ENCODE measurements at regions not wholly inside any gene's neighbourhood (a gene's known extent, or its start where the extent isn't known, plus 50 kb on each side); places are given as distances from the start of the nearest gene placed in this dataset.

DNA sequence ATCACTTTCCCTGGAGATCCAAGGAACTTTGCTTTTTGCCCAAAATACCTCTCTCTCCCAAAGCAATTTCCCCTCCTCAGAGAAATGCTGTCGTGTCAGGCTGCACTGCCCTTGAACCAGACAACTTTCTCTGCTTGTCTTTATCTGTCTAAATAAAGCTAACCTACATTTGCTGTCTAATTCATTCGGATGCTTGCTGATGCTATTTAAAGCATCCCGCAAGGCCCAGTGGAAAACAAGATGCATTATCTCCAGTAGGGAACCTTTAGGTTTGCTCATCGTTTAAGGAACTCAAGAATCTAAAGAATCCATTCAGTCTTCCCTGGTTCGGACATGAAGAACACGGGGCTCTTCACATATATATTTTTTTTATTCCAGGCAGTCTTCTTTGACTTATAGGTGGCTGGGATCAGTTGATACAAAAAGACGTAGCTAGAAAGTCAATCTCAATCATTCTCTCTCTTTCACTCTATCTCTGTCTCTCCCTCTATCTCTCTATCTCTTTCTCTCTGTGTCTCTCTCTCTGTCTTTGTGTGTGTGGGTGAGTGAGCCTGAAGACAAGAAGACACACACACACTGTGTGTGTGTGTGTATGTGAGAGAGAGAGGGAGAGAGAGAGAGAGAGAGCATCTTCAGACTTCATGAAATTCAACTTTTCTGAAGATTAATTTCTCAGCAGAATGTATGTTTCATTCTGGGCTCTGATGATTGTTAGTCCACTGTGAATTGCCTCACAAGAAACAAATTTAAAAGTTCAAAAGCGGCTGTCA lies 92.8 kb upstream of the MKLN1 start:
- ATAC-seq: no peak

DNA sequence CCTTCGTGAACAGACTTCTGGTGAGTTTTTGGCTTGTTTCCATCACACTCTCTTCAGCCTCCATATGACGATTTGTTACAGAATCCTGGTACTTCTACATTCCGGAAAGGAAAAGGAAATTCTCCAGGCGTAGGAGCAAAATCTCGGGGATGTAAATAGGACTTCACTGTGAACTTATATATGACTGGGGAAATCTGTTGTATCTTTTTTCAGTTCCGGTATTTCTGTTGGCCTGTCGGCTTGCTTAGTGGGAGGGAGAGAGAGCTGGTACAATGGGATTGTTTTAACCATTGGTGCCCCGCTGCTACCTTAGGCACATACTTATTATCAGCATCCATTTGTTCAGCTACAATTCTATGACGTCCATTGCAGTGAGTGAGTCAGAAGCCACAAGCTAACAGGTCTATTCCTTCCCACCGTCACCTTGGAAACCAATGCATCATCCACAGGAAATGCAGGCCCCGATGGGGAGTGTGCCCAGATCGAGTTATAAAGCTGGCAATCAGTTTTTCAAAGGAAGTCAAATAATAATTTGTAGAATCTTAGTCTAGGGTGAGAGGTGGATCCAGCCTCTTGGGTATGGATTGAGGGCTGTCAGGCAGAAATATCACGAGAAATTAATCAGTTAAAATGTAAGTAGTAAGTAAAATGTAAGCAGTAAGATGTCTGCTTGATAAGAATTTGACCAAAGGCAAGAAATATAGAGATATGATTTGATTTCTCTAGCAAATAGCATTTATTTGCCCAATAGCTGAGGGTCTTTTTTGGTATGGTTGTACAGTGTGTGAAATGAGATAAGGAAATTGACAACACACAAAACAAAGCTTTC lies 92.0 kb upstream of the MKLN1 start:
- ATAC-seq: peak; percentile 84 to 86

DNA sequence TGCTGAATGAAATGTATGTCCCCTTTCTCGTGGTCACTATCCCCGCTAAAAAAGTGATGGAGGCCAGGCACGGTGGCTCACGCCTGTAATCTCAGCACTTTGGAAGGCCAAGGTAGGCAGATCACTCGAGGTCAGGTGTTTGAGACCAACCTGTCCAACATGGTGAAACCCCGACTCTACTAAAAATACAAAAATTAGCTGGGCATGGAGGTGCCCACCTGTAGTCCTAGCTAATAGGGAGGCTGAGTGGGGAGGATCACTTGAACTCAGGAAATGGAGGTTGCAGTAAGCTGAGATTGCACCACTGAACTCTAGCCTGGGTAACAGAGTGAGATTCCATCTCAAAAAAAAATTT lies 91.4 kb upstream of the MKLN1 start:
- ATAC-seq: no peak

DNA sequence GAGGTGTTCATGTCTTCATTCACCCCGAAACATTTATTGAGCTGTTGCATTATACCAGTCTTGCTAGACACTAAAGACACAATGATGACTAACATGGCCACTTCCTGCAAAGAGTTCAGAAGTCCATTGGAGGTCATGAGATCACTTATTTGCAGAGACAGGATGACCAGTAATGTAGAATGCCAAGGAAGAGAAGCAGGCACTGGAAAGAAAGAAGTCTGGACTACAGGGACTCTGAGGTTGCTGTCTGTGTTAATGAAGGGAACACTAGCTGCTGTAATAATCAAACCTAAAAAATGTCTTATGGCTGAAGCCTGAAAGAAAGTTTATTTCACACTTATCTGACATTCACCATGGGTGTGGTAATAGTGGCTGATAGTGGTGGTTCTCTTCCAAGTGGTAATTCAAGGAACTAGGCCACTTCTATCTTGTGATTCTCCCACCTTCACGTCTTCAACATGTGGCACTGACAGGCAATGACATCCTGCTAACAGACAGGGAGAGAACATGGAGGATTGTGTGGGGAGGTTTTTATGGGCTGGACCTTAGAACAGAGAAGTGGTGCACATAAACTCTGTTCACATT lies 89.2 kb upstream of the MKLN1 start:
- ATAC-seq: no peak

DNA sequence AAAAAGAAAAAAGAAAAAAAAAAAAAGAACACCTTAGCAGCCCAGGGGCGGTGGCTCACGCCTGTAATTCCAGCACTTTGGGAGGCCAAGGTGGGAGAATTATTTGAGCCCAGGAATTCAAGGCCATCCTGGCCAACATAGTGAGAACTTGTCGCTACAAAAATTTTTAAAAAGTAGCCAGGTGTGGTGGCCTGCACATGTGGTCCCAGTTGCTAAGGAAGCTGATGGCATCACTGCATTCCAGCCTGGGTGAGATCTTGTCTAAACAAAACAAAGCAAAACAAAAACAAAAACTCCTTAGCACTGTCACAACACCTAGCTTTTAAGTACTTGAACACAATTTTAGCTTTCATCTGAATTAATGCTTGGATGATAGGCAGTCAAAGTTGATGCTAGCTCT lies 86.3 kb upstream of the MKLN1 start:
- ATAC-seq: no peak

DNA sequence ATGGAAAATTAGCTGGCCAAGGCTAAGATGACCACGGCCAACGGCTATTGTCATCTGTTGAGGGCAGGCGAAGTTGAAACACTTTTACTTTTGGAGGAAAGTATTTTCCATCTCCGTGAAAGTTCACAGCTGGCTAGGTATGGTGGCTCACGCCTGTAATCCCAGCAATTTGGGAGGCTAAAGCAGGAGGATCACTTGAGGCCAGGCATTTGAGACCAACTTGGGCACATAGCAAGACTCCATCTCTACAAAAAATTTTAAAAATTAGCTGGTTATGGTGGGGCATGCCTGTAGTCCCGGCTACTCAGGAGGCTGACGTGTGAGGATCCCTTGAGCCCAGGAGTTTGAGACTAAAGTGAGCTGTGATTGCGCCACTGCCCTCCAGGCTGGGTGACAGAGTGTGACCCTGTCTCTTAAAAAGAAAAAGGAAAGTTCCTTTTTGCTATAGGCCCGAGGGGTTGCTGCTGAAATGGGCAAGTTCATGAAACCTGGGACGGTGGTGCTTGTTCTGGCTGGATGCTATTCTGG lies 85.5 kb upstream of the MKLN1 start:
- ATAC-seq: no peak

DNA sequence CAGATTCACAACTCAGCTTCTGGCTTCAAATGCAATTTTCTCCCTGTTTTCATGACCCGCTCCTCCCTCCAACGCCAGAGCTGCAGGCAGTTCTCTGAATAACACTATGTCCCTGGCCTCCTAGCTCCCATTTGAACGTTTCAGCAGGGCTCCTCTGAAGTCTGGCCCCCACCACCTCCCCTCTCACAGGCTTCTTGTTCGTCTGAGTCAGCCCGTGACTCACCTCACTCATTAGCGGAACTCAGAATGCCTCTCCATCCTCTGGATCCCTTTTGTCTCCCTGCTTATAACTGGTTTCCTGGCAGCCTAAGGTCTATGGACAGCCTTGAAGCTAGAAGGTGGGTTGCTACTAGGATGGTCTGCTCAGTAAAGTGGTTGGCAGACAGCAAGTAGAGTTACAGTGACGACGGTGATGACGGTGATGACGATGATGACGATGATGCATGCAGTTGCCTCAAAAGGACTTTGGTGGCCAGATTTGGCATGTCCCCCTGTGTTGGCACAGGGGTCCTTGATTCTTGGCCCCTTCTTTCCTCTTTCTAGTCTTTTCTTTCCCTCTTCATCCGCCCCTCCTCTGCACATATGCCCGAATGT lies 83.3 kb upstream of the MKLN1 start:
- ATAC-seq: peak in 1 of 2 donors; percentile 56

DNA sequence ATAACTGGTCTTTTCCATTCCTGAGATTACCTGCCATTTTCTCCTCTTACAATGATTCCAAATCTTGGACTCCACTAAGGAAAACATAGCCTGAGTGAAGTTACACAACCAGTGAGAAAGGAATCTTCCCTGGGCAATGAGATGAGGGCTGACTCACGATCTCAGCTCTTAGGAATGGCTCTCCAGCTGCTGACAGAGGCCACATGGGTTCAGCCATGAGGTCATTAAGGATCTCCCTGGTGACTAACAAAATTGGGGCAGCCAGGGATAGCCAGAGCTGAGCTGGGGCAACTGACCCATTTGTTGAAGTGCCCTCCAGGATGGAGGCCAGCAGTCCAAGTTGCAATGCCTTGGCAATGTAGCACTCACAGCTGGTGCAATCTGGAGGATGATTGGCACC lies 78.7 kb upstream of the MKLN1 start:
- no peak for ATAC-seq

DNA sequence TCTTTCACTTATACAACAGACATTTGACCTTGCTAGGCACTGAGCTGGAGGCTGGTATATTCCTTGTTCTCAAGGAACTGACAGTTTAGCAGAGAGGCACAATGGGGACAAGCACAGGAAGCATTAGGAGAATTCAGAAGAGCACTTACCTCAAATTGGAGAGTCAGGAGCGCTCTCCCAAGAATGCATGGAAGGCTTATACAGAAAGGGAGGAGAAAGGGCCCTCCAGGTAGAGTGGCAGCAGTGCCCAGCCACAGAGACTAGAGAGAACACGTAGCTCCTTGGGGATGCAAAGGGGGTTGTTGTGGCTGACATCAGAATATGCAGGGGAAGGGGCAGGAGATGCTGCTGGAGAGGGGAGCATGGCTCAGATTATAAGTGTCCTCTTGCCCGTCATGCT lies 78.2 kb upstream of the MKLN1 start:
- no peak for ATAC-seq

DNA sequence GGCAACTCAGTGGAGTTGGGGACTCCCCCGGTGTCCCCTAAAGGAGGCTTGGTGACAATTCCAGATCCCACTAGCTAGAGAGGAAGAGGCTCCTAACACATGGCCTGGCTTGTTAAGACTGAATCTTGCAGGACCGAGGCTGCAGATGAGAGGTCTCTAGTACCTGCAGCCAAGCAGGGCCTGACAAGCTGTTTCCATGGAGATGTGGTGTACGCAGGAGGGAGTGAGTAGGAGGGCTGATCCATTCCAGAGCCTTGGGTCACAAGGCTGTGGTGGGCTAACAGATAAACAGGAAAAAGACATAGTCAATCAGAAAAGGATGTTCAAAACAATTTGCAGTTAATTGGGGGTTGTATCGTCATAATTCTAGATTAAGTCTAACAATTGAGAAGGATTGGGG lies 77.3 kb upstream of the MKLN1 start:
- no peak for ATAC-seq

DNA sequence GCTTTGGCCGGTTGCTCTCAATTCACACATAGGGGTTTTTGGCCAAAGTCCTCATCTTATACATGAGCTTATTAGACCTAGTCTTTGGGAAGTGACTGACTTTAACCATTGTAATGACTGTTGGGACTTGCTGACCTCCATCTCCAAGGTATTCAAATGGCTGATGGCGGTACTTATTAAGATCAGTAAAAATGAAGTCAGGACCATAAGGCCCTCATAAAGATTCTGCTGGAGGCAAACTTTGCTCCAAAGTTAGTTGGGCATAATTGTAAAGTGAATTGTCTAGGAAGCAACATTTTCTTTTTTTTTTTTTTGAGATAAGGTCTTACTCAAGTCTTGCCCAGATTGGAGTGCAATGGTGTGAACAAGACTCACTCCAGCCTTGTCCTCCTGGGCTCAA lies 76.3 kb upstream of the MKLN1 start:
- no peak for ATAC-seq

DNA sequence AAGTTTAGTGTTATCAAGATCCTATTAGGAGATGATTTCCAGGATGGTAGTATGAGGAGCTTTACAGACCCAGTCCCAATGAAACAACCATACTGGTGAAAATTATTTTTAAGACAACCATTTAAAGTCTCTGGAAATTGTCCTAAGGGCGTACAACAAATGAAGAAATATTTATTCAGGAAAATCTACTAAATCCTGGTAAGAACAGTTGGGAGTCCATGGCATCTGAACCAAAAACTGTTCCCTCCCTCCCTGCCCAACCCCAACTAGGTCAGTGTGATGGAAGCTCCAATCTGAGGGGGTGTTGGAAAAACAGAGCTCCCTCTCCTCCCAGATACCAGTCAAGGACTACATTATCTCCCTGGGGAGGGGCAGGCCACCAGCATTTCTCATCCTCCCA lies 74.7 kb upstream of the MKLN1 start:
- ATAC-seq: no peak

DNA sequence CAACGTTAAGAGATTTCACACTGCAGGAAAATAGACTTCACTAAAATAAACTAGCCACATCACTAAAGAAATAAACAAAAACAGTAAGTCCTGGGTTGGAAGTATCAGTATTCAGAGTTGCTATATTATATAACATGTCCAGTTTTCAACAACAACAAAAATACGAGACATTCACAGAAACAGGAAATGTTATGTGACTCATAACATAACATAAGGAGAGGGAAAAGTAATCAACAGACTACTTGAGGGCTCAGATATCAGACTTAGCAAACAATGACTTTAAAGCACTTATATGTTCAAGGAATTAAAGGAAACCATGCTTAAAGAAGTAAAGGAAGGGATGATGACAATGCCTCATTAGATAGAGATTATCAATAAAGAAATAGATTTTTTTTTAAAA lies 73.5 kb upstream of the MKLN1 start:
- no peak for ATAC-seq

DNA sequence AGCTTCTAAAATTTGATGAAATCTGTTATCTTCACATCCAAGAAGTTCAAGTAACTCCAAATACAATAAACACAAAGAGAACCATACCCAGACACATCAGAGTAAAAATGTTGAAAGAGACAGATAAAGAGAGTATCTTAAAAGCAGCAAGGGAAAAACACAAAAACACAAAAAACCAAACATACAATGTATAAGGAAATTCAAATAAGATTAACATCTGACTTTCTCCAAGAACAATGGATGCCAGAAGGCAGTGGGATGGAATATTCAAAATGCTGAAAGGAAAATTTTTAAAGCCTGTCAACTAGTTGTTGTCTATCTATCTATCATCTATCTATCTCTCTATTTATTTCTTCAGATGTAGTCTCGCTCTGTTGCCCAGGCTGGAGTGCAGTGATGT lies 72.4 kb upstream of the MKLN1 start:
- ATAC-seq: no peak

DNA sequence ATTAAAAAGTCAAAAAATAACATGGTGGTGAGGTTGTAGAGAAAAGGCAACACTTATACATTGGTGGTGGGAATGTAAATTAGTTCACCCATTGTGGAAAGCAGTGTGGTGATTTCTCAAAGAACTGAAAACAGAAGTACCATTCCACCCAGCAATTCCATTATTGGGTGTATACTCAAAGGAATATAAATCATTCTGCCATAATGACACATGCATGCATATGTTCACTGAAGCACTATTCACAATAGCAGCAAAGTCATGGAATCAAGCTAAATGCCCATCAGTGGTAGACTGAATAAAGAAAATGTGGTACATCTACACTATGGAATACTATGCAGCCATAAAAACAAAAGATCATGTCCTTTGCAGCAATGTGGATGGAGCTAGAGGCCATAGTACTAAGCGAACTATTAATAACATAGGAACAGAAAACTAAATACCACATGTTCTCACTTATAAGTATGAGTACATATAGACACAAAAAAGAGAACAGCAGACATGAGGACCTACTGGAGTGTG lies 66.1 kb upstream of the MKLN1 start:
- no peak for ATAC-seq

DNA sequence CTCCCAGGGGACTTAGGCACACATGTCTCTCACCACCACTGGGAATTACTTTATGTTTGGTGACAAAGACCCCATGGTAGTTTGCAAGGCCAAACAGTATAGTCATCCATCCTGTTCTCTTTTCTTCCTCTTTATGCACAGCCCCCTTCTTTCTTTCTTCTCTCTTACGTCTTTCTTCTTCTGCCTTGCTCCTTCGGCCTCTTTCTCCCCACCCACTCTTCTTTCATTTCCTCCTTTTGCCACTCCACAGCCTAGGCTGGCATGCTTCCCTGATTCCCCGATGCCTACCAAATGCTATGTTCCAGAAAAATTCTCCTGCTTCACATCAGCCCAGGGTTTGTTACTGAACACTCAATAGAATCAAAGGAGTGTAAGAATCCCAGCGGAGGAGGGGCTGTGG lies 62.4 kb upstream of the MKLN1 start:
- no peak for ATAC-seq

DNA sequence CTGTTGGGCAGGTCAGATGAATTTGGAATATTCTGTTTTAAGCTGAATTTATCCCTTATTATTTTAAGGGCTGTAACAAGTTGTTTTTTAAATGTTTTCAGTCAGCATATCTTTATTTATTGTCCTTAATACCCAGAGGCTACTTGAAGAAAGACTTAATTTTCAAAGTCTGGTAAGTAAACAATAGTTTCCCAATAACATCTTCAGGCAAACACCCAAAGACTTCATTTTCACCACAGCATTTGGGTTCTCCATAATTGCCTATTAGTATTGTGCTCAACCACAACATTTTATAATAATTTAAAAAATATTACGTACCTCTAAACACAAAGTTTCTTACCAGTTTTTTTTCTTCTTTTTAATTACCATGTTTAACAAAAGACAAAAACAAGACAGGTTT lies 60.0 kb upstream of the MKLN1 start:
- no peak for ATAC-seq

DNA sequence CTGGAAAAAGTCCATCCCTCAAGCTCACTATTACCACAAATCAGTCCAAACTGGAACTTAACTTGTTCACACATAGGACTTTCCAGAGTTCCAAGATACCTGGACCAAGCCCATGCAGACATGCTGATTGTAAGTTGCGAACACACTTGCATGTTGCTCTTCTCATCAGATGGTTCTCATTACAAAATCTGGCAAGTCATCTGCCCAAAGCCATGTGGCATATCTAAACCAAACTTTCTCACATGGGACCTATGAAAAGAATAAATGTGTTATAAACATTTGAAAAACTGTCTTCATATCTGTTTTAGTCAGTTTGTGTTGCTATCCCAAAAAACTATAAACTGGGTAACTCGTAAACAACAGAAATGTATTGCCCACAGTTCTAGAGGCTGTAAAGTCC lies 58.8 kb upstream of the MKLN1 start:
- no peak for ATAC-seq

DNA sequence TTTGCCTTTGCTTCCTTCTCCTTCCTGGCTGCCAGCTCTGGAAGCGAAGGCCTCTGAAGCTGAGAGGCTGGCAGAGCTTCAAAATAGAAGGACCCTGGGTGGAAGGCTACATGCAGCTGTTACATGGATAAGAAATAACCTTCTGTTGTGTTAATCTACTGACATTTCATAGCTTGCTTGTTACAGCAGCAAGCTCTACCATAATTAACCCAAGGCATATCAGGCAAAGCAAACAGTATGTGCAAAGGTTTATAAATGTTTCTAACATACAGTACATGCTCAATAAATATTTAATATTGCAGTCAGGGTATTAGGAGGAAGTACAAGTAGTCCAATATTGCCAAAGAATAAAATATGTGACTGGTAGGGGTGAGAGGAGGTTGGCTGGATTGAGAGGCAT lies 55.6 kb upstream of the MKLN1 start:
- no peak for ATAC-seq

DNA sequence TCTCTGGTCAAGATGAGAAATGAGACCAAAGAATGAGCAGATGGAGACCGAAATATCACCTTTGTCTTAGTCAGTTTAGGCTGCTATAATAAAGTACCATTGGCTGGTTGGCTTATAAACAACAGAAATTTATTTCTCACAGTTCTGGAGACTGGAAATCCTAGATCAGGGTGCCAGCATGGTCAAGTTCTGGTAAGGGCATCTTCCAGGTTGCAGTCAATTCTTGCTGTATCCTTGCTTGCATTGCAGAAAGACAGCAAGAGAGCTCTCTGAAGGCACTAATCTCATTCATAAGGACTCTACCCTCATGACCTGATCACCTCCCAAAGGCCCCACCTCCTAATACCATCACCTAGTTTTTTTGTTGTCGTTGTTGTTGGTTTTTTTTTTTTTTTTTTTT lies 52.7 kb upstream of the MKLN1 start:
- ATAC-seq: no peak

DNA sequence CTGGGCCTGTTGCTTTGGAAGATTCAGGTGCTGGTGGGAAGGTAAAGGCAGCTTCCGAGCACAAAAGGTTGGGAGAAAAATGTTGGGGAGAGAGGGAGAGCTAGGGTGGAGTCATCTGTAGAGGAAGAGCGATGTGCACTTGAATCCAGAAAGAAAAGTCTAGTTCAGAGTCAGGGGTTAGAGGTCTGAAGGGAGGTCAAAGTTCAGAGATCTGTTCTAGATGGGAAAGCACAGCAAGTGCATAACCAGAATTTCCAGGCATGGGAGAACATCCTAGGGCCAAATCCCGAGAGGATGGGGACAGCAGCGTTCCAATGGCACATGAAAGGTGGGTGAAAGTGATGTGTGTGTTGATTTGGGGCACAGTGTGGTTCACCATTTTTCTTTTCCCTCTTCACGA lies 51.5 kb upstream of the MKLN1 start:
- no peak for ATAC-seq

DNA sequence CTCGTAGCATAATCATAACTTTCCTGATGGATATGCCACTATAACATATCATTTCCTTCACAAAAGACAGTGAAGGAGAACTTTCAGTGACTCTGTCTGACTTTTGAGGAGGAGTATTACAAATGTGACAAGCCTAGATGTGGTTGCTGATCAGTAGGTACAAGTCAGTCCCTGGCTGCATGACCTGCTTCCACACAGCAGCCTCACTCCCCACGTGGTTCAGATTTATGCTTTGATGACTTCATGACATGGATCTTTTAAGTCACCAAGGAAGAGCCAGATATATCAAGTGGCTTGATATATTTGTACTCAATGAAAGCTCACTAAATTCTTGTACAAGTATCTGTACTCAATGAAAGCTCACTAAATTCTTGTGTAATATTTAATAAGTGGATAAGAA lies 50.9 kb upstream of the MKLN1 start:
- ATAC-seq: no peak
